22Rv1 (cell line): ENCODE measurements at regions not wholly inside any gene's neighbourhood (a gene's known extent, or its start where the extent isn't known, plus 50 kb on each side); places are given as distances from the start of the nearest gene placed in this dataset.

ENCODE experiments used
- ZFX ChIP-seq: fragments of 450-650 bp; IDR thresholded peaks from 2 replicates; pipeline ENCODE4 v1.6.1; 2017; ENCODE audit warnings: antibody characterized with exemption, borderline replicate concordance
- TF ChIP-seq, protein P1 (sequence below): fragments of 450-650 bp; IDR thresholded peaks from 2 replicates; pipeline ENCODE4 v1.5.1; 2017; ENCODE audit warnings: mild to moderate bottlenecking

DNA sequence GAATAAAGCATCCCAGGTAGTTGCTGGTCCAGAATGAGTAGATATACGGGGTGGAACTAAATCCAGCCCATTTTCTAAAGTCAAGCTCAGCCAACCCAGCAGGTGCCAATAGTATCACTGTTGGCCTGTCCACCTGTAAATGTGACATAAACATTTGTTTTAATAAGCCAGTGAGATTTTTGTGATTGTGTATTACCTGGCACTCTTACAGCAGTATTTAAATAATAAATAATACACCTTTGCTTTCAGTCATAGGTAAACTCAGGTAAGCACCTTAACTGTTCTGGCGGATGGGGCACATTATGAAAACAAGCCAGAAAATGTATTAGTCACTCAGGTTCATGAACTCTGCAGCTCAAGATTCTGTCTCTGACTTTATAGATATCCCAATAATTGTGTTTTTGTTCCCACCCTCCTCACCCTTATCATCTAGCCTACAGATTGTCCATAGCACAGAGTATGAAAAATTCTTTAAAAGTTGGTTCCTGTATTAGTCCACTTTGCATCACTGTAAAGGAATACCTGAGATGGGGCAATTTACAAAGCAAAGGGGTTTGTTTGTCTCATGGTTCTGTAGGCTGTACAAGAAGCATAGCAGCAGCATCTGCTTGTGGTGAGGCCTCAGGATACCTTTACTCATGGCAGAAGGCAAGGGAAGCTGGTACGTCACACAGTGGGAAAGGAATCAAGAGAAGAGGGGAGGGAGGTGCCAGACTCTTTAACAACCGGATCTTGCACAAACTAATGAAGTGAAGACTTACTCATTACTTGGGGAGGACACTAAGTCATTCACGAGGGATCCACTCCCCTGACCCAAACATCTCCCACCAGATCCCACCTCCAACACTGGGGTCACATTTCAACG, 73.0 kb upstream of the CYRIA start:
- TF ChIP-seq, protein P1, sequence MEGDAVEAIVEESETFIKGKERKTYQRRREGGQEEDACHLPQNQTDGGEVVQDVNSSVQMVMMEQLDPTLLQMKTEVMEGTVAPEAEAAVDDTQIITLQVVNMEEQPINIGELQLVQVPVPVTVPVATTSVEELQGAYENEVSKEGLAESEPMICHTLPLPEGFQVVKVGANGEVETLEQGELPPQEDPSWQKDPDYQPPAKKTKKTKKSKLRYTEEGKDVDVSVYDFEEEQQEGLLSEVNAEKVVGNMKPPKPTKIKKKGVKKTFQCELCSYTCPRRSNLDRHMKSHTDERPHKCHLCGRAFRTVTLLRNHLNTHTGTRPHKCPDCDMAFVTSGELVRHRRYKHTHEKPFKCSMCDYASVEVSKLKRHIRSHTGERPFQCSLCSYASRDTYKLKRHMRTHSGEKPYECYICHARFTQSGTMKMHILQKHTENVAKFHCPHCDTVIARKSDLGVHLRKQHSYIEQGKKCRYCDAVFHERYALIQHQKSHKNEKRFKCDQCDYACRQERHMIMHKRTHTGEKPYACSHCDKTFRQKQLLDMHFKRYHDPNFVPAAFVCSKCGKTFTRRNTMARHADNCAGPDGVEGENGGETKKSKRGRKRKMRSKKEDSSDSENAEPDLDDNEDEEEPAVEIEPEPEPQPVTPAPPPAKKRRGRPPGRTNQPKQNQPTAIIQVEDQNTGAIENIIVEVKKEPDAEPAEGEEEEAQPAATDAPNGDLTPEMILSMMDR, result no peak
- no peak for TF ChIP-seq ZFX
